GM19372 (cell line): ENCODE measurements at regions not wholly inside any gene's neighbourhood (a gene's known extent, or its start where the extent isn't known, plus 50 kb on each side); places are given as distances from the start of the nearest gene placed in this dataset.

Experiments
- ATAC-seq: cut with Tn5 transposase; IDR thresholded peaks from one replicate; pipeline ENCODE4 v1.9.1; 2021; ENCODE audit warnings: mild to moderate bottlenecking, low read depth, moderate library complexity; ENCODE audit not compliant: unreplicated experiment

DNA sequence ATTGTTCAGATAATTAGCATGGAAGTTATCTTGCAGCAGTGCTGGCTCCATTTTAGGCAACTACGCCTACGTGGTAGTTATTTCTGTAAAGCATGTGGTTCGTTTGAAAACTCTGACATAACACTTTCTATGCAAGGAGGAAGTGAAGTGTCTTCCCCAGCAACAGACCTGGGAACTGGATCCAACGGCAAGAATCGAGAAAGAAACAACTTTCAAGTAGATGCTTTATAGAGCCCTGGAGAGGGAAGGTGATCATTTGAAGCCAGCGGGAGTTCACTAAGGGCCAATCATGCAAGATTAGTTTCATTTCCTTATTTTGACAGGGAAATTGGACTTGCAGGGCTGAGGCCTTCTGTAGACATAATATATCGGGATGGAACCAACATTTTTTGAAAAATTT, 218.3 kb downstream of the ACKR3 start:
- no peak for ATAC-seq

GRCh38 chr2:236790963-236791362, 221.3 kb downstream of the ACKR3 start:
- no peak for ATAC-seq

GRCh38 chr2:236793023-236794011, 223.7 kb downstream of the ACKR3 start:
- no peak for ATAC-seq

GRCh38 chr2:236794176-236794957, 224.7 kb downstream of the ACKR3 start:
- ATAC-seq, result no peak

DNA sequence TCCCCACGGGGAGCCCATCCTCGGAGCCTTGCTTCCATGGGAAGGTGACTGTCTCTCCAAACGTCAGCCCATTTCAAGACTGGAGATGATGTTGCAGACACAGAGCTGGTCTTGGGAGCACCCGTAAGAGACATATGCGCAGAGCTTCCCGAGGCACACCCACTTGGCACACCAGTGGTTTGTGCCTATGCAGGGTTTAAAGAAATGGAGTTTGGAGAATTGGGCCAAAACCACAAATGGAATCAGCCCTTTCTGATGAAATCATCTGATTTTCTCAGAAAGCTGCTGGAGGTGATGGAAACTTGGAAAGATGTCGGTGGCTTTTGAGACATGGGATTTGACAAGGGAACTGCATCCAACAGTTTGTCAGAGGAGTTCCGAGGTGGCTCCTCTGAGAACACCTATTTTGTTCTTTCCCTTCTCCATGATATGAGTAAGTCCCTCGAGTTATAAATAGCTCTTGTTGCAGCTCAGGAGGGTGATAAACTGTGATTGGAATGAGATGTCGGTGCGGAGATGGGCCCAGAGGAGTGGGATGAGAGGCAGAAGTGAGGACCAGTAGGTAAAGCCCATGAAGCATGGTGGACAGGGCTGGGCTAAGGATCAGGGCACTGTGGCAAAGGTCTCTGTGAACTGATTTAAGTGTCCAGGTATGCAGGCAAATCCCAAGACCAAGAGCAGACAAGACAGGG, 225.7 kb downstream of the ACKR3 start:
- no peak for ATAC-seq

- ATAC-seq, result no peak
These were observed 226.2 kb downstream of the ACKR3 start for GRCh38 chr2:236795861-236796219.

DNA sequence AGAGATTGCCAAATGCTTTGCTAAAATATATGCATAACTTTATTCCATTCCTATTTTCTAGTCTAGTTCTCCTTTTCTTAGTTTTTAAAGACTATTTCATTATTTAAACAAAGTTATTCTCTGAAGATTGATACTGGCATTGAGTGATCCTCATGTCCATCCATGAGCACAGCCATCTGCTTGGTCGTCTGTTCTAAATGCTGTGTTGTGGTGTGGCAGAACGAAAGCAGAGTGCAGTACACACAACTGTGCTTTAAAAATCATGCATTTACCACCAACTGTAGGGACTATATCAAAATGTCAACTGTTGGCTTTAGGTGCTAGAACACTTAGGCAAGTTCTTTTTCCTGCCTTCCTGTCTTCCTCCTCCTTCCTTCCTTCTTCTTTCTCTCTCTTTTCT, 226.6 kb downstream of the ACKR3 start:
- ATAC-seq, result no peak

DNA sequence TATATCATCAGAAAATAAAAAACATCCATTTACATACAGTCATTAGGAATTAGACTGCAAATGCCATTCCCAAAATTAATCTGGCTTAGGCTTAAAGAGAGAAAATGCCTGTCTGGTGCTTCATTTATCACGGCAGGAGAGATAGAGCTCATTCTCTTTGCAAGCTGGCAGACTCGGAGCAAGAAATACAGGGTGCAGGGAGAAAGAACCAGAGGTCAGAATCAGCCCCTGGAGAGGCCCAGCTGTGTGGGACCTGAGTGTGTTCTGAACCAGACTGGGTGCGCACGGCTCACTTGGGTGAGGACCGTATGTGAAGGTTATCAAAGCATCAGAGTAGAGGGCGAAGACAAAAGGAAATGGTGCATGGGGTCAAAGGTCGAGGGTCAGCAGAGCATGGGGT, 227.8 kb downstream of the ACKR3 start:
- no peak for ATAC-seq

DNA sequence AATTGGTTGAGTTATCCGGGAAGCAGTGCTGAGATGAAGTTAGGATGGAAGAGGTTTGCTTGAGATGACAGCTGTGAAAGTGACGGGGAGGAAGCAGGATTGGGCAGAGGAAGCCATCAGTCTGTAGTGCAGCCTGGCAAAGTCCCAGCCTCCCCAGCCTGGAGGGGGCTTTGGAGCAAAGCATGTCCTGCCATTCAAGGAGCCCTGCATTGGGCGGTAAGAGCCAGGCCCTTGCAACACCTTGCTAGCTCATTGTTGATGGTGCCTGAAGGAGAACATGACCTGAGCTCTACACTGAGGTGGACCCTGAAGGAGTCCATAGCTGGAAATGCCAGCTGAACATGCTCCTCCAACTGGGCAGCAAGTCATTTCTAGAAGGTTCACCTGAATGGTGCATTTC, 228.9 kb downstream of the ACKR3 start:
- ATAC-seq, result no peak

DNA sequence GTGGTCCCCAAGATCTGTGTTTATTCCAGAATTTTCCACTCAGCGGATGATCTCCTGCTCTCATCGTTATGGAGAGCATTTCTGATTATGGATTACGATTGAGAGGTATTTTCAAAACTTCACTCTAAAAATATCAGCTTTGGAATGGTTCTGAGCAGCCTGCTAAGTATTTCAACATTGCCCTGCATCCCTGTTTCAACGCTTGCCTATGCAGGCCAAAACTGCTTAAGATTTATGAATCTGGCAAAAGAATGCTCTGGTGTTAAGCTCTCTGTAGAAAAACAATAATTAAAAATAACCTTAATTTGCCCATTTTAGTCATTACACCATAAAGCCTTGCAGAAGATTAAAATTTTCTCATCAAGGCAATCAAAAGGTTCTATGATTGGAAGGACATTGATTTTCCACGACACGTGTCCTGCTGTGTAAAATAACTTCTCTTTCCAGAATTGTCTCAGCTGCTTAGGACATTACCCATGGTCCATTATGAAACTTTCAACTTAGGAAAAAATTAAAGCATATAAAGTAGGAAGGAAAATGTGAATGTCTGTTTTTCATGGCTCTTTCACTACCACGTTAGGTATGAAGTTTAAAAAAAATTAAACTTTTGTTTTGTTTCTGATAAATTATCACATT, 229.9 kb downstream of the ACKR3 start:
- no peak for ATAC-seq

GRCh38 chr2:236802862-236803261, 233.2 kb downstream of the ACKR3 start:
- ATAC-seq, result no peak

- no peak for ATAC-seq
These were observed 234.0 kb downstream of the ACKR3 start for GRCh38 chr2:236803621-236804020.

DNA sequence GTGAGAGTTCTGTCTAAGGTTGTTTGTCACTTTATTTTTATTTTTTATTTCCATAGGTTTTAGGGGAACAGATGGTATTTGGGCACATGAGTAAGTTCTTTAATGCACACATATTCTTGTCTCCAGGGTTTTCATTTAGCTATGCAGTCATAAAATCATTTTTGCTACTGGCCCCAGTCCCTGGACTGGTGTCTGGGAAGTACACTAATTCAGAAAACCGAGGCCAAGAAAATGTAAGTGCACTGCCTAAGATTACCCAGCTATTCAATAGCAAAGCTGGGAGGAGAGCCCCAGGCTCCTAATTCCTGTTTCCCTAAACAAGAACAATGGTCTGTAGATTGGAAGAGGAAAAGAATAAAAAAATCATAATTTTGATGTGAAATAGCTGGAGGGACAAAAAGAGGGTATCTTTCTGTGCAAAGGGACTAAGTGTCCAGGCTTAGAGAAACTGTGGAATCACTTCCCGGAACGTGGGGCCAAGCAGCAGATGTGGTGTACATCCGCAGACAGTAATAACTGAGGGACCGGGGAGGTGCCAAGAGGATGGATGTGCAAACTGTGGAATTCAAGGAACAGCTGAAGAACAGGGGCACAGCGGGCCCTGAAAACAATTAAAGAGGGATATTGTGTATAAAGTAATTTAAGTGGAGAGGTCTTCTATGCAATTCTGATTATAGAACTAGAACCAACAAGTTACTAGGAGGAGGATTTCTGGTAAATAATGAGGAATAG, 236.3 kb downstream of the ACKR3 start:
- no peak for ATAC-seq

GRCh38 chr2:236809716-236810115, 240.1 kb downstream of the ACKR3 start:
- no peak for ATAC-seq

DNA sequence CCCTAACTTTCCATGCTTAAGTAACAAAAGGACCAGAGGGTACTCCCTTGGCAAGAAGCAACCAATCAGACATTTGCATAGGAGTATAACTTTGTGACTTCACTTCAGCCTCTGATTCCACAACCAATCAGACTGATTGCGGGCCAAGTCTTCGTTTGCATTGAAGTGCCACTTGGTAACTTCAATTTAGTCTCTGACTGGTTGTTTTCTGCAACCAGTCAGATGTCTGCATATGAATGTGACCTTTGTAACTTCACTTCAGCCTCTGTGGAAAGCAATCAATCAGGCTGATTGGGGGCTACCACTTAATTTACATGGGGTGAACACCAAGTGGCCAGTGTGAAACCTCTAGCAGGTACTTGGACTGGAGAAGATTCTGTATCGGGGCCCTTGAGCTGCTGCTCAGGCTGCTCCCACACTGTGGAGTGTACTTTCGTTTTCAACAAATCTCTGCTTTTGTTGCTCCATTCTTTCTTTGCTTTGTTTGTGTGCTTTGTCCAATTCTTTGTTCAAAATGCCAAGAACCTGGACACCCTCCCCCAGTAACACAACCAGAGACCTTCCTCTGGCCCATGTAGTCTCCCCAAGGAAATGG, 241.5 kb downstream of the ACKR3 start:
- ATAC-seq, result no peak

GRCh38 chr2:236813766-236814165, 244.1 kb downstream of the ACKR3 start:
- ATAC-seq, result no peak

- ATAC-seq, result no peak
These were observed 245.0 kb downstream of the ACKR3 start for GRCh38 chr2:236814593-236814992.

DNA sequence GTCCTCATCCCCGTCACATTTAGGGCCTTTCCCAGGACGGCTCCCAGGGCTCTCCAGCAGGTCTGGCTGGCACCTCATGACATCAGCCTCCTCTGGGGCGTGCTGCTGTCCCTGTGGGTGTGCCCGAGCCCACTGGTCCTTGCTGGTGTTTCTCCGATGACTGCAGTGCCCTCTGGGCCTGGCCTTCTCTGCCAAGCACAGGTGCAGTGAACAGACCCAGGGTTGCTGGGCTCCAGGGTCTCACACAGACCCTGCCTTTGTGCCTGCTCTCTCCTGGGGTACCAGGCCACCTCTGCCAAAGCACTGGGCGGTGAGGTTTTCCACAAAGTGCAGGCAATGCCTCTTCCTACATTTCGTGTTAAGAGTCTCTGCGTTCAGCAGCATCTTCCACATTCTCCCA, 246.1 kb downstream of the ACKR3 start:
- no peak for ATAC-seq
